Smooth muscle cell (in vitro differentiated cells): ENCODE measurements at regions not wholly inside any gene's neighbourhood (a gene's known extent, or its start where the extent isn't known, plus 50 kb on each side); places are given as distances from the start of the nearest gene placed in this dataset.

Experiments
- DNase-seq: peaks from one replicate; lab custom pipeline; 2025; ENCODE audit not compliant: unreplicated experiment; lab: John Stamatoyannopoulos, UW
- H2AFZ ChIP-seq: fragments of 200-600 bp; sonication (generic); 2 replicates; pipeline ENCODE4 v1.6.0; 2016; ENCODE audit warnings: antibody characterized with exemption, low read depth, mild to moderate bottlenecking
- H3F3A ChIP-seq: fragments of 200-600 bp; sonication (generic); 2 replicates; pipeline ENCODE4 v1.6.0; 2017; ENCODE audit warnings: antibody characterized with exemption, low read depth
- H3K27ac ChIP-seq: fragments of 200-600 bp; sonication (generic); 2 replicates; pipeline ENCODE4 v1.5.1; 2016; ENCODE audit warnings: low read depth, mild to moderate bottlenecking
- H3K27me3 ChIP-seq: fragments of 200-600 bp; sonication (generic); 2 replicates; pipeline ENCODE4 v1.6.1; 2016; ENCODE audit warnings: low read depth, mild to moderate bottlenecking
- H3K36me3 ChIP-seq: fragments of 200-600 bp; sonication (generic); 2 replicates; pipeline ENCODE4 v1.5.1; 2016; ENCODE audit warnings: low read depth
- H3K4me1 ChIP-seq: fragments of 200-600 bp; sonication (generic); 2 replicates; pipeline ENCODE4 v1.5.1; 2016; ENCODE audit warnings: low read depth
- H3K4me2 ChIP-seq: fragments of 200-600 bp; sonication (generic); 2 replicates; pipeline ENCODE4 v1.6.0; 2016; ENCODE audit warnings: mild to moderate bottlenecking
- H3K4me3 ChIP-seq: fragments of 200-600 bp; sonication (generic); 2 replicates; pipeline ENCODE4 v1.5.1; 2016; ENCODE audit warnings: mild to moderate bottlenecking
- H3K79me2 ChIP-seq: fragments of 200-600 bp; sonication (generic); 2 replicates; pipeline ENCODE4 v1.6.0; 2016; ENCODE audit warnings: low read depth, mild to moderate bottlenecking
- H3K9ac ChIP-seq: fragments of 200-600 bp; sonication (generic); 2 replicates; pipeline ENCODE4 v1.6.0; 2016; ENCODE audit warnings: low read depth
- H3K9me3 ChIP-seq: fragments of 200-600 bp; sonication (generic); replicated peaks from 2 replicates; pipeline ENCODE4 v1.5.1; 2016; ENCODE audit warnings: low read depth
- H4K20me1 ChIP-seq: fragments of 200-600 bp; sonication (generic); 2 replicates; pipeline ENCODE4 v1.6.0; 2016; ENCODE audit warnings: low read depth
- CTCF ChIP-seq: fragments of 200-600 bp; sonication (generic); IDR thresholded peaks from 2 replicates; pipeline ENCODE4 v1.5.1; 2017; ENCODE audit warnings: borderline replicate concordance, mild to moderate bottlenecking, antibody characterized with exemption; ENCODE audit not compliant: insufficient read depth, poor library complexity, severe bottlenecking
- WGBS: methylation state at CpG from one replicate; pipeline ENCODE4 v1.1.7; 2016; ENCODE audit warnings: low lambda C conversion rate; 5-methylcytosine and 5-hydroxymethylcytosine counted together

- Histone ChIP-seq H3K36me3 (no peaks in the 10 kb centered on the region), H3K4me3 (no peak overlapping the region), H3K79me2 (no peaks in the 10 kb centered on the region), H3K9me3 (no peaks in the 10 kb centered on the region), H3K9ac (no peak overlapping the region), H4K20me1 (no peaks in the 10 kb centered on the region), H3K4me1 (no peaks in the 10 kb centered on the region), H3K27ac (no peak overlapping the region), H3F3A (no peaks in the 10 kb centered on the region), H3K4me2 (no peak overlapping the region), H2AFZ (peak overlapping the region; percentile 54), H3K27me3 (no peaks in the 10 kb centered on the region)
- no peak for DNase-seq
- TF ChIP-seq CTCF, result no peak
- WGBS, result 79% methylated on average over 1 of the region's 1 CpG
These were observed 72.2 kb upstream of the GABRG1 start for GRCh38 chr4:46196086-46196485.

- Histone ChIP-seq H3K79me2 (no peaks in the 10 kb centered on the region), H3K4me1 (no peaks in the 10 kb centered on the region), H3F3A (no peaks in the 10 kb centered on the region), H3K9ac (no peak overlapping the region), H3K27ac (no peak overlapping the region), H3K4me3 (no peak overlapping the region), H3K9me3 (no peaks in the 10 kb centered on the region), H4K20me1 (no peaks in the 10 kb centered on the region), H2AFZ (no peak overlapping the region), H3K27me3 (no peaks in the 10 kb centered on the region), H3K4me2 (no peak overlapping the region), H3K36me3 (no peaks in the 10 kb centered on the region)
- 82% methylated on average over 3 of the region's 3 CpGs for WGBS
- no peak for DNase-seq
- TF ChIP-seq CTCF, result no peak
These were observed 61.9 kb upstream of the GABRG1 start for GRCh38 chr4:46185766-46186165.

- DNase-seq, result no peak
- Histone ChIP-seq H3F3A (no peaks in the 10 kb centered on the region), H3K4me2 (no peak overlapping the region), H3K36me3 (no peaks in the 10 kb centered on the region), H3K27me3 (no peaks in the 10 kb centered on the region), H3K27ac (no peak overlapping the region), H3K4me3 (no peak overlapping the region), H3K4me1 (no peaks in the 10 kb centered on the region), H2AFZ (no peak overlapping the region), H4K20me1 (no peaks in the 10 kb centered on the region), H3K9me3 (no peaks in the 10 kb centered on the region), H3K9ac (no peak overlapping the region), H3K79me2 (no peaks in the 10 kb centered on the region)
- TF ChIP-seq CTCF, result no peak
These were observed 55.5 kb upstream of the GABRG1 start for GRCh38 chr4:46179356-46179755.
